NCI-H524 (cell line): ENCODE measurements at regions not wholly inside any gene's neighbourhood (a gene's known extent, or its start where the extent isn't known, plus 50 kb on each side); places are given as distances from the start of the nearest gene placed in this dataset.
"Not testable (repeated sequence)": the region's sequence is repeated elsewhere in the genome, so short reads cannot be mapped to it uniquely, and the experiment has no call there.

Experiments
- DNase-seq, 2 experiments: peaks; one replicate each; lab custom pipeline; 2025; lab: John Stamatoyannopoulos, UW

GRCh38 chr2:195352581-195352980 is 304.4 kb upstream of the SLC39A10 start:
- no peak for DNase-seq

DNA sequence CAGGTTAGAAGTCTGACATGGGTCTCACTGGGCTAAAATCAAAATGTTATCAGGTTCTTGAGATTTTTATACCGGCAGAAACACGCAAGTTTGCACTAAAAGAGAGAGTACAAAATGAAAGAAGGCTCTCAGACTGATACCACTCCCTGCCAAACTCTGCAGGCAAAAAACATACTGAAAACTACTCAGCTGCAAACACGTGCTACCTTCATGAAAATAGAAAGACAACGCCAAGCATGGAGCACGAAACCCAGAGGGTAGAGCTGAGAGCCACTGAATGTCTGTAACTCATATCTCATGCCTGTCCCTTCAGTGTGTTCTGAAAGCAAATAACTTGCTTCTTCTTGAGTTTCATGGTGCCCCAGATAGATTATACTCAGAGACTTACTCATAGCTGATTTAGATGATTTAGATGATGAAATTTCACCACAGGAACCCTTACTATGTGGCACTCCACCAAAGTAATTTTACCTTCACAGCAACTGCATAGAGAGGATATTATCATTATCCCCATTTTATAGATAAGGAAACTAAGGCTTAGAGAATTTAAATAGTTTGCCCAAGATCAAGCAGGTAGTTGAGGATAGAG is 313.0 kb upstream of the SLC39A10 start:
- DNase-seq = no peak

GRCh38 chr2:195343540-195343939 is 313.5 kb upstream of the SLC39A10 start:
- DNase-seq = no peak

GRCh38 chr2:195342061-195342460 is 315.0 kb upstream of the SLC39A10 start:
- DNase-seq = no peak

- no peak for DNase-seq
Measured at GRCh38 chr2:195338856-195339255, 318.2 kb upstream of the SLC39A10 start.

DNA sequence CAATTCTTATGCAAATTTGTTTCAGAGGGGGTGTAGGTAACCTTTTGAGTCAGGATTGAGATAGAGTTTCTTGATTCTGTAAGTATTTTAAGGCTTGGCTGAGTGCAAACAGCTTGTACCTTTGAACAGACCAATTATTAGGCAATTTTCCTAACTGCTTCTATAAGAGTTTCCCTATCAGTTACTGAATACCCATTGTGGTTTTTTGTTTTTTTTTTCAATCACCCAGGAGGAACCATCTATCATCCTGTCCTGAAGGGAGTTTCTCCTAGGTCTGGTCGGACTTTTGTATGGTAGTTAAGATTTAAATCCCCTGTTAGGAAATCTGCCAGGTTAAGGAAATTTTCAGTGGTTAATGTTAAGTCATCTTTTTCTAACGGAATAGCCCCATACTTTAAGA is 319.4 kb upstream of the SLC39A10 start:
- DNase-seq = no peak

GRCh38 chr2:195333869-195334268 is 323.2 kb upstream of the SLC39A10 start:
- no peak for DNase-seq

DNA sequence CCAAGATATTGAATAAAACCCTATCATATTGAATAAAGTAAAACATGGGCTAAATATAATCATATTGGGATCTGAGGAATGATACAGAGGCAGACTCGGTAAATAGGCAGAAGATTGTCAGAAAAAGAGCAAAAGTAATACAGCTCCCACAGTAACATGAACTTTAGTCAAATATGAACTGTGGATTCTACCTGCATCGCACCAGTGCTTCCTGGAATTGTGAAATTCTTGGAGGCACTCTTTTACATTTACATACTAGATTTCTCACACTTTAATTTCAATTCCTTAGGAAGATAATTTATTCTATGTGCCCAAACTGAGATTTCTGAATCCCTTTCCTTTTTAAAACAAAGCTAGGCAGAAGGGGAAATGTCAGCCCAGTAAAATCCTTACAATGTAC is 325.1 kb upstream of the SLC39A10 start:
- DNase-seq = no peak

DNA sequence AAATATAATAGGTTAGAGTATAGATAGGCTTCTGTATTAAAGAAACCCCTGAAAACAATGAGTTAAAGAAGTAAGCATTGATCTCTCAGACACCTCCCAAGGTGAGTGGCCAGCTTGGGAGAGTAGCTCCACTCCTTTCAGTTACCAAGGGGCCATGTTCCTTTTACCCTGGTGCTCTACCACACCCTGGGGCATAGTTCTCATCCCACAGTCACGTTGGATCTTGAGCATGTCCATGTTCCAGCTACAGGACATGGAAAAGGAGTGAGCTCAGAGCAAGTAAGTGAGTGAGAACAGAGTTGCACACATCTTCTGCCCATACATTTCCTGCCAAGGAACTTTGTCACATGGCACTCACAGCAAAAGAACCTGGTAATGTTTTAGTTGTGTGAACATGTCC is 325.9 kb upstream of the SLC39A10 start:
- no peak for DNase-seq

DNA sequence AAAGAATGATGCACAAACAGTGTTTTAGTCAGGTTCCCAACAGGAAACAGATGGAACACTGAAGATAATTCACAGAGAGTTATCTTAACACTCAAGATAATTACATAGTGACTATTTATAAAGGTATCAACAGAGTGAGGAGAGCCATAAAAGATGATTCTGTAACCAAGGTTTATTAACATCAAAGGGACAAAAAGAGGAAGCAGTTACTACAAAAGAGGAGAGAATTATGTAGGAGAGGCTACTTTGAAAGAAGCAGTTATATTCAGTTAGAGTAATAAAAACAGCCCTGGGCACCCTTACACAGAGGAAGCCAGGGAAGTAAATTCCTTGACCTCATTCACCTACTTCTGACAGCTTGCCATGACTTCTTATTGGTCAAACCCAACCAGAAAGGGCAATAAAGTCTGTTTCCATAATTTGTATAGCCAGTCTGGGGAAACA is 326.5 kb upstream of the SLC39A10 start:
- DNase-seq = no peak

DNA sequence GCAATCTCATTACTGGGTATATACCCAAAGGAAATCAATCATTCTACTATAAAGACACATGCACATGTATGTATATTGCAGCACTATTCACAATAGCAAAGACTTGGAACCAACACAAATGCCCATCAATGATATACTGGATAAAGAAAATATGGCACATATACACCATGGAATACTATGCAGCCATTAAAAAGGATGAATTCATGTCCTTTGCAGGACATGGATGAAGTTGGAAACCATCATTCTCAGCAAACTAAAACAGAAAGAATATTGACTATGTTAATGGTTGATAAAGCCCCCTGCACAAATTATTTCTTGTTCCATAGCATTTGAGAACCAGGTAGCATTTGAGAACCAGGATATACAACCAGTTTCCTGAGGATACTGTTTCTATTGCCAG is 327.2 kb upstream of the SLC39A10 start:
- DNase-seq = not testable (repeated sequence)

GRCh38 chr2:195326537-195326936 is 330.5 kb upstream of the SLC39A10 start:
- no peak for DNase-seq

DNA sequence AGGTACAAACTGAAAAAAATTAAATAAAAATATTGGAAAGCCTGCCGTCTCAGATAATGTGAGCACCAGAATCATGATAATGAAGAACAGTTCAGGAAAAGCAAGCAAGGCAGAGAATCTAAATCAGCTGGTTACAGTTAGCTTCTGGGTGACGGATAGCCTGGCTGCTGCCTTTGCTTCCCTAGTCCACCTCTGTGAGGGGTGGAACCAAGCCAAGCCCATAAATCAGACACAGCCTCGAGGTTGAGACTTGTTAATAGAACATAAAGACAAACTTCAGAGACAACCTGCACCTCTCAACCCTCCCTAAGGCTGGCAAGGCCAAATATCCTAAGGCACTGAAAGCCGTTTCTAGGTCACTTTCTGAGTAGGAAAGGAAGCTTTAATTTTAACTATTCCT is 334.7 kb upstream of the SLC39A10 start:
- DNase-seq = no peak

DNA sequence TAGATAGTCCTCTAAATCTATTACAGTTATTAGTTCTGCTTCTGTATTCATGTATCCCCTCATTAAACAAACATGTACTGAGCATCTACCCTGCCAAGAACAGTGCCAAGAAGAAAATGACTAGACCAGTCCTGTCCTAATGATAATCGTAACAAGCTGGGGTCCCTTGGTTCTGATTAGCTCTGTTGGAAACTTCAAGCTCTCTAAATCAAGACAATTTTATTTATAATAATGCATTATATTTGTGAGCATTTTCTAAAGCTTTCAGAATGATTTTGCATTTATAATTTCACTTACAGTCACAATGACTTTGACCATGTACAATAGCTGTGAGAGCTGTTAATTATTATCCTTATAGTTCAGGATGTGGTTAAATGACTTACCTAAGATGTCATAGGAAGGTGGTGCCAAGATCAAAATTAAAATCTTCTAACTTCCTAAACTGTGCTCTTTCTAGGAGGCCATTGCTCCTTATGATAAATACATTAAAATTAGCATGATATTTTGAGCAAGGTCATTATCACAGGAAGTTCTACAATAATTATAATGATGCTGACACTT is 336.5 kb upstream of the SLC39A10 start:
- DNase-seq = no peak

GRCh38 chr2:195319548-195320412 is 337.2 kb upstream of the SLC39A10 start:
- DNase-seq = no peak

- DNase-seq = no peak
Measured at GRCh38 chr2:195319112-195319460, 337.9 kb upstream of the SLC39A10 start.

DNA sequence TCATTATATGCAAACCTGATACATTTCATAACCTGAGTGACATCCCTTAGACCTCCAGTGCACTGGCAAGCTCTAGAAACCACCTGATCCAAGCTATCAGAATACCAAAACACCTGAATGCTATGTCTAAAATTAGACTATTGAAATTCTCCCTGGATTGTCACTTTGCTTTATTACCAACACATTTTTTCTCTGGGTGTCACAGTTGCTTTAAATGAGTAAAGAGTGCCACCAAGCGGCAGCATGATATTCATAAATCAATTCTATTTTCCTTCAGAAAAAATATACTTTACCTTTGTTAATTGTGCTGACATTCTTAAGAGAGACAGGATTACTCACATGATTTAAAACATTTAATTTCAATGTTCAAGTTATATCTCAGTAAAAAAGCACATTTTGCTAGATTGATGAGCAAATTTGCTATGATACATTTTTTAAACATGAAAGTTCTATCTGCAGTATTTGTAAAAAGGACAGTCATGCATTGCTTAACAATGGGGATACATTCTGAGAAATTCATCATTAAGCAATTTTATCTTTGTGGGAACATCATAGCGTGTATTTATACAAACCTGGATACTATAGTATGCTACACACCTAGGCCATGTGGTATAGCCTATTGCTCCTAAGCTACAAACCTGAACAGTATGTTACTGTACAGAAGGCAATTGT is 338.4 kb upstream of the SLC39A10 start:
- peak; percentile 8 to 59 for DNase-seq

DNA sequence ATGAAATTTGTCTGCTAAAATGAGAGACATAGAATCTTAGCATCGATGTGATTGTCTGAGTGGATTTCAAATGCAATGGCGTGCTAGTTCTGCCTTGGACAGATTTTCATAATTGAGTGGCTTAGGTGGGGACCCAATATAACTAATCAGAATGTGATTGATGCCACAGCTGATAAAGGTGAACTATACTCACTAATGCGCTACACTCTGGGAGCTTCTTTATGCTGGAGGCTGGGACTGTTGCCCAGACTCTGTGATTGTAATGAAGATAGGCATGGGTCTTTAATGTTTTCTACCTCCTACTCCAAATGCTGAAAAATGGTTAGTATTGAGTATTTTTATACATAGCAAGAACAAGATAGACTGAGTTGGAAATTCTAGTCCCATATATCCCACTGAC is 339.5 kb upstream of the SLC39A10 start:
- DNase-seq = no peak

- no peak for DNase-seq
Measured at GRCh38 chr2:195316486-195316885, 340.5 kb upstream of the SLC39A10 start.

DNA sequence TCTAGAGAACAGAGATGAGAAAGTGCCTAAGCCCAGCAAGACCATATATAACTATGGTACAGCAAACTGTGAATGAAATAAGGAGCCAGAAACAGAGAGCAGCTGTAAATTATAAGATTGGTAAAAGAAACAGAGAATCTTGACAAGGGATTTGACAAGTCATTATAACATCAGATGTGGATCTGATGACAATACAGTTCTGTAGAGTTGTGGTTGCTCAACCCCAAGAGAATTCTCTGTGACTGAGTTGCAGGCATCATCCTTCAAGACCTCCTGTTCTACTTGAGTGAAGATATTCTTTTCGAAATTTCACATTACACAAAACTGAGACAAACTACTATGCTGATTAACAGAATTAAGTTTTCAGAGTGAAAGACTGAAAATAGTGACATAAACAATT is 343.1 kb upstream of the SLC39A10 start:
- DNase-seq = no peak

- peak in 1 of 2 experiments; percentile 28 for DNase-seq
Measured at GRCh38 chr2:195312662-195313061, 344.4 kb upstream of the SLC39A10 start.

GRCh38 chr2:195308163-195308562 is 348.9 kb upstream of the SLC39A10 start:
- no peak for DNase-seq

DNA sequence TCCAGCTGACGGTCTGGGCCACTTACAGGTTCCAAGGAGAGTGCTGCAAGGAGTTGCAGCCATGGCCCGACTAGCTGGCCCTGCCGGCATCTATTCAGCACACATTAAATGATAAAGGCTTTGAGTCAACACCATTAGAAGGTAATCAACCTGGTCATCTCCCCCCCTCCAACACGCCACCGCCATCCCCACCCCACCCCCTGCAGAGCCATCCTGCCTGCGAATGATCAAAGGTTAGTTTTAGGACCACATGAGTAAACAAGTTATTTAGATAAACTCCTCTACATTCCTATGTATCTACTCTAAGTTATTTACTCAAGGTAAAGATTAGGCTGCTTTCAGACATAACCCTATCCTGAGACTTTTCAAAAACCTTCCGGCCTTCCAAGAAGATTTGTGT is 349.3 kb upstream of the SLC39A10 start:
- no peak for DNase-seq
